ENCODE measurements at regions not wholly inside any gene's neighbourhood (a gene's known extent, or its start where the extent isn't known, plus 50 kb on each side); places are given as distances from the start of the nearest gene placed in this dataset.

- no peak for TF ChIP-seq REST (IDR thresholded peaks at IDR 0.05; ENCODE audit: insufficient read depth in 1 of 2, low read depth in 2 of 2, low read length in 2 of 2)
- no peak for TF ChIP-seq TAF1 (IDR thresholded peaks at IDR 0.05; ENCODE audit: borderline replicate concordance, insufficient read depth, low read length)
- no peak for TF ChIP-seq FOXP2 (optimal IDR thresholded peaks at IDR 0.05; ENCODE audit: borderline replicate concordance, extremely low read depth, extremely low read length, insufficient read depth)
- no peak for TF ChIP-seq POLR2AphosphoS5 (IDR thresholded peaks at IDR 0.05; ENCODE audit: low read depth, low read length)
- TF ChIP-seq SIN3A (IDR thresholded peaks at IDR 0.05; ENCODE audit: borderline replicate concordance, insufficient read depth, low read length), result no peak
These were observed 66.7 kb downstream of the CD164 start for GRCh38 chr6:109315341-109316110.

DNA sequence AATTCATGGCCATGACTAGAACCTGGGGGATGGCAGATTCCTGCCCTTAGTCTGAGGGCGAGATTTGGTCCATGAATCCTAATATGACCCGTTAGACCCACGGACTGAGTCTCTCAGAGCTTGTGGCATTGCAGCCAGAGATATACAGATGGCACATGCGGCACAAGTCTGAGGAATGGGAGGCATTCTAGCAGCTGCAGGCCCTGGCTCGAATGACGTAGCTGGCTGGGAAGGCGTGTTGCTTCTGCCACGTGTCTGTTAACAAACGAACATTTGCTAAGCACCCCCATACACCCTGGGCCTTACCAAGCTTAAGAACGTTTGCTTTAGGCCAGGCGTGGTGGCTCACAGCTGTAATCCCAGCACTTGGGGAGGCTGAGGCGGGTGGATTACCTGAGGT, 68.0 kb downstream of the CD164 start:
- no peak for TF ChIP-seq REST (IDR thresholded peaks at IDR 0.05; ENCODE audit: insufficient read depth in 1 of 2, low read depth in 2 of 2, low read length in 2 of 2)
- TF ChIP-seq POLR2AphosphoS5 (IDR thresholded peaks at IDR 0.05; ENCODE audit: low read depth, low read length), result no peak
- TF ChIP-seq TAF1 (IDR thresholded peaks at IDR 0.05; ENCODE audit: borderline replicate concordance, insufficient read depth, low read length), result no peak
- TF ChIP-seq FOXP2 (optimal IDR thresholded peaks at IDR 0.05; ENCODE audit: borderline replicate concordance, extremely low read depth, extremely low read length, insufficient read depth), result no peak
- no peak for TF ChIP-seq SIN3A (IDR thresholded peaks at IDR 0.05; ENCODE audit: borderline replicate concordance, insufficient read depth, low read length)

GRCh38 chr6:109313139-109313538, 69.1 kb downstream of the CD164 start:
- TF ChIP-seq FOXP2 (optimal IDR thresholded peaks at IDR 0.05; ENCODE audit: borderline replicate concordance, extremely low read depth, extremely low read length, insufficient read depth) (no peak), SIN3A (IDR thresholded peaks at IDR 0.05; ENCODE audit: borderline replicate concordance, insufficient read depth, low read length) (no peak)

DNA sequence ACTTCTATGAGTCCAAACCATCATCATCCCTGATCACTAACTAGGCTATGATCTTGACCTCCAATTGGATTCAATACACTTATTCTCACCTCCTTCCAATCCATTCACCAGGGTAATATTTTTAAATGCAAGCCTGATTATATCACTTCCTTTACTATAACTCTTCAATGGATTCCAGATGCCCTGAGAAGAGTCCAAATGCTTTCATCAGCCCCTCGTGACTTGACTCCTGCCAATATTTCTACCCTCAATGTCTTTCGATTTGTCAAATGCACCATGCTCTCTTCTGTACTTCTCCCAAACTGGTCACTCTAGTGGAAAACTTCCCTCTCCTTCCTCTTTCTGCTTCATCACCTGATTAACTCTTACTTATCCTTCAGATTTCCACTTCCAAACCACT, 70.8 kb downstream of the CD164 start:
- TF ChIP-seq REST (IDR thresholded peaks at IDR 0.05; ENCODE audit: insufficient read depth in 1 of 2, low read depth in 2 of 2, low read length in 2 of 2) (no peak), TAF1 (IDR thresholded peaks at IDR 0.05; ENCODE audit: borderline replicate concordance, insufficient read depth, low read length) (no peak), SIN3A (IDR thresholded peaks at IDR 0.05; ENCODE audit: borderline replicate concordance, insufficient read depth, low read length) (no peak), FOXP2 (optimal IDR thresholded peaks at IDR 0.05; ENCODE audit: borderline replicate concordance, extremely low read depth, extremely low read length, insufficient read depth) (no peak), POLR2AphosphoS5 (IDR thresholded peaks at IDR 0.05; ENCODE audit: low read depth, low read length) (no peak)

- no peak for TF ChIP-seq SIN3A (IDR thresholded peaks at IDR 0.05; ENCODE audit: borderline replicate concordance, insufficient read depth, low read length)
- no peak for TF ChIP-seq REST (IDR thresholded peaks at IDR 0.05; ENCODE audit: insufficient read depth in 1 of 2, low read depth in 2 of 2, low read length in 2 of 2)
- TF ChIP-seq TAF1 (IDR thresholded peaks at IDR 0.05; ENCODE audit: borderline replicate concordance, insufficient read depth, low read length), result no peak
- no peak for TF ChIP-seq FOXP2 (optimal IDR thresholded peaks at IDR 0.05; ENCODE audit: borderline replicate concordance, extremely low read depth, extremely low read length, insufficient read depth)
These were observed 72.3 kb downstream of the CD164 start for GRCh38 chr6:109309917-109310316.

Data from PFSK-1 (cell line).